HepG2 (cell line): ENCODE measurements at regions not wholly inside any gene's neighbourhood (a gene's known extent, or its start where the extent isn't known, plus 50 kb on each side); places are given as distances from the start of the nearest gene placed in this dataset.

Source experiments
- ATAC-seq: fragments of 200-7000 bp; cut with Tn5 transposase; 3 replicates; pipeline ENCODE4 v1.9.1; 2020; ENCODE audit warnings: mild to moderate bottlenecking, moderate library complexity
- BruUV-seq: library from RNA; stranded (reverse); fragments of 400-500 nt; replicated peaks from 2 replicates; lab custom pipeline; 2021; lab: Mats Ljungman, UMichigan
- CTCF ChIA-PET: fragments of 300-600 bp; formaldehyde crosslinking; extraction: SDS; loops from one replicate; lab custom pipeline; 2021; ENCODE audit warnings: low total read pairs, inconsistent platforms, low intra/inter-chr PET ratio; lab: Yijun Ruan, JAX
- POLR2A ChIA-PET: fragments of 350-600 bp; sonication (Branson Sonifier 250); formaldehyde crosslinking; loops from one replicate; lab custom pipeline; 2020; ENCODE audit warnings: antibody characterized with exemption, inconsistent platforms; lab: Yijun Ruan, JAX
- DNase-seq: peaks from one replicate; pipeline ENCODE4 v3.0.0-alpha.2; 2015; ENCODE audit warnings: low spot score
- FAIRE-seq: peaks from 3 replicates; lab custom pipeline; 2011; peaks lifted over from hg19 to GRCh38; lab: Jason Lieb, UNC
- H2AFZ ChIP-seq: one replicate; pipeline ENCODE4 v1.6.1; 2011; ENCODE audit warnings: low read length, inconsistent platforms
- H3K27ac ChIP-seq: fragments of 300-600 bp; 3 replicates; pipeline ENCODE4 v1.8.0; 2011; ENCODE audit warnings: mixed run types, mild to moderate bottlenecking, mixed read lengths, low read length, inconsistent platforms; ENCODE audit not compliant: insufficient read depth; ENCODE audit errors: extremely low read length
- H3K27me3 ChIP-seq, 2 experiments: fragments of 200-600 bp in 1 of 2; 2 replicates in 1 of 2; 3 replicates in 1 of 2; pipeline versions ENCODE4 v1.6.0 to v1.8.0; 2011; ENCODE audit warnings: low read length in 2 of 2, mild to moderate bottlenecking in 2 of 2, moderate library complexity in 2 of 2, inconsistent platforms in 1 of 2; ENCODE audit not compliant: insufficient read depth in 2 of 2, control insufficient read depth in 1 of 2
- H3K36me3 ChIP-seq, 2 experiments: fragments of 200-600 bp in 1 of 2; replicated peaks in 1 of 2; 2 replicates in 1 of 2; 3 replicates in 1 of 2; pipeline versions ENCODE4 v1.5.1 to v1.8.0; 2011; ENCODE audit warnings: low read length in 2 of 2, inconsistent platforms in 1 of 2; ENCODE audit not compliant: insufficient read depth in 2 of 2, control insufficient read depth in 1 of 2
- H3K4me1 ChIP-seq: 2 replicates; pipeline ENCODE4 v1.5.1; 2012; ENCODE audit warnings: low read length, inconsistent platforms; ENCODE audit not compliant: insufficient read depth
- H3K4me2 ChIP-seq: 2 replicates; pipeline ENCODE4 v1.6.0; 2011; ENCODE audit warnings: low read depth, low read length, inconsistent platforms
- H3K4me3 ChIP-seq, 3 experiments: fragments of 200-600 bp in 1 of 3; sonication (generic), shearing (Covaris generic) in 1 of 3; replicated peaks in 1 of 3; 2 replicates each; pipeline ENCODE4 v1.5.1; 2011 to 2016; ENCODE audit warnings: low read length in 3 of 3, inconsistent platforms in 2 of 3, low read depth in 2 of 3, mild to moderate bottlenecking in 2 of 3, control low read depth in 1 of 3, mixed read lengths in 1 of 3; ENCODE audit not compliant: insufficient read depth in 1 of 3
- H3K79me2 ChIP-seq: one replicate; pipeline ENCODE4 v1.6.1; 2011; ENCODE audit warnings: low read length, inconsistent platforms; ENCODE audit not compliant: insufficient read depth
- H3K9ac ChIP-seq: 2 replicates; pipeline ENCODE4 v1.6.0; 2011; ENCODE audit warnings: mild to moderate bottlenecking, low read depth, low read length, inconsistent platforms; ENCODE audit not compliant: insufficient read depth
- H3K9me3 ChIP-seq: 2 replicates; pipeline ENCODE4 v1.5.1; 2012; ENCODE audit warnings: mild to moderate bottlenecking, low read length
- H4K20me1 ChIP-seq: 2 replicates; pipeline ENCODE4 v1.6.0; 2011; ENCODE audit warnings: inconsistent platforms, mild to moderate bottlenecking, low read length, moderate library complexity; ENCODE audit not compliant: insufficient read depth
- BRD4 ChIP-seq: sonication (generic); formaldehyde crosslinking; IDR thresholded peaks from 2 replicates; pipeline ENCODE4 v1.4.0; 2020; ENCODE audit warnings: missing genetic modification reagents
- PAXIP1 ChIP-seq: sonication (generic); formaldehyde crosslinking; conservative IDR thresholded peaks from 2 replicates; pipeline ENCODE4 v1.4.0; 2020; ENCODE audit warnings: mild to moderate bottlenecking, missing genetic modification reagents, moderate library complexity
- ZFP36L2 ChIP-seq: sonication (generic); formaldehyde crosslinking; IDR thresholded peaks from 2 replicates; pipeline ENCODE4 v1.4.0; 2020; ENCODE audit warnings: missing genetic modification reagents
- ZNF556 ChIP-seq: sonication (generic); formaldehyde crosslinking; IDR thresholded peaks from 2 replicates; pipeline ENCODE4 v1.4.0; 2020; ENCODE audit warnings: mild to moderate bottlenecking, missing genetic modification reagents, borderline replicate concordance
- ZNF570 ChIP-seq: sonication (generic); formaldehyde crosslinking; IDR thresholded peaks from 2 replicates; pipeline ENCODE4 v1.4.0; 2020; ENCODE audit warnings: mild to moderate bottlenecking, missing genetic modification reagents, borderline replicate concordance
- ZNF576 ChIP-seq: sonication (generic); formaldehyde crosslinking; IDR thresholded peaks from 2 replicates; pipeline ENCODE4 v1.4.0; 2020; ENCODE audit warnings: mild to moderate bottlenecking, missing genetic modification reagents
- ZZZ3 ChIP-seq: sonication (generic); formaldehyde crosslinking; IDR thresholded peaks from 2 replicates; pipeline ENCODE4 v1.4.0; 2020; ENCODE audit warnings: missing genetic modification reagents, mild to moderate bottlenecking, borderline replicate concordance
- WGBS: methylation state at CpG from one replicate; pipeline ENCODE4 v1.1.6; 2017; ENCODE audit warnings: low lambda C conversion rate; 5-methylcytosine and 5-hydroxymethylcytosine counted together
- in situ Hi-C: cut with HindIII; loops from 2 replicates; pipeline ENCODE4 v1.10.0; 2017; ENCODE audit warnings: low pct_unique_long_range_greater_than_20kb; ENCODE audit not compliant: extremely low pct_ligation_motif_present
- intact Hi-C: fragments of 100-400 bp; cut with micrococcal nuclease; formaldehyde crosslinking; loops from one replicate; pipeline ENCODE4 v1.10.0; 2022; ENCODE audit not compliant: unreplicated experiment
- TF ChIP-seq, protein P1 (sequence below): sonication (generic); formaldehyde crosslinking; IDR thresholded peaks from 2 replicates; pipeline ENCODE4 v1.8.1; 2023; ENCODE audit warnings: mild to moderate bottlenecking, inconsistent platforms, moderate library complexity, missing genetic modification reagents, borderline replicate concordance
- TF ChIP-seq, protein P2 (sequence below): sonication (generic); formaldehyde crosslinking; IDR thresholded peaks from 2 replicates; pipeline ENCODE4 v1.4.0; 2020; ENCODE audit warnings: missing genetic modification reagents
- TF ChIP-seq, protein P3 (sequence below): IDR thresholded peaks from 2 replicates; pipeline ENCODE4 v1.4.0; 2020; ENCODE audit warnings: mild to moderate bottlenecking, missing genetic modification reagents

GRCh38 chr3:29176501-29176900, 104.4 kb upstream of the RBMS3 start (continued):
- TF ChIP-seq, protein P1, sequence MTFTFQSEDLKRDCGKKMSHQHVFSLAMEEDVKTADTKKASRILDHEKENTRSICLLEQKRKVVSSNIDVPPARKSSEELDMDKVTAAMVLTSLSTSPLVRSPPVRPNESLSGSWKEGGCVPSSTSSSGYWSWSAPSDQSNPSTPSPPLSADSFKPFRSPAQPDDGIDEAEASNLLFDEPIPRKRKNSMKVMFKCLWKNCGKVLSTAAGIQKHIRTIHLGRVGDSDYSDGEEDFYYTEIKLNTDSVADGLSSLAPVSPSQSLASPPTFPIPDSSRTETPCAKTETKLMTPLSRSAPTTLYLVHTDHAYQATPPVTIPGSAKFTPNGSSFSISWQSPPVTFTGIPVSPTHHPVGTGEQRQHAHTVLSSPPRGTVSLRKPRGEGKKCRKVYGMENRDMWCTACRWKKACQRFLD (CRISPR knock-in tag), result no peak

DNA sequence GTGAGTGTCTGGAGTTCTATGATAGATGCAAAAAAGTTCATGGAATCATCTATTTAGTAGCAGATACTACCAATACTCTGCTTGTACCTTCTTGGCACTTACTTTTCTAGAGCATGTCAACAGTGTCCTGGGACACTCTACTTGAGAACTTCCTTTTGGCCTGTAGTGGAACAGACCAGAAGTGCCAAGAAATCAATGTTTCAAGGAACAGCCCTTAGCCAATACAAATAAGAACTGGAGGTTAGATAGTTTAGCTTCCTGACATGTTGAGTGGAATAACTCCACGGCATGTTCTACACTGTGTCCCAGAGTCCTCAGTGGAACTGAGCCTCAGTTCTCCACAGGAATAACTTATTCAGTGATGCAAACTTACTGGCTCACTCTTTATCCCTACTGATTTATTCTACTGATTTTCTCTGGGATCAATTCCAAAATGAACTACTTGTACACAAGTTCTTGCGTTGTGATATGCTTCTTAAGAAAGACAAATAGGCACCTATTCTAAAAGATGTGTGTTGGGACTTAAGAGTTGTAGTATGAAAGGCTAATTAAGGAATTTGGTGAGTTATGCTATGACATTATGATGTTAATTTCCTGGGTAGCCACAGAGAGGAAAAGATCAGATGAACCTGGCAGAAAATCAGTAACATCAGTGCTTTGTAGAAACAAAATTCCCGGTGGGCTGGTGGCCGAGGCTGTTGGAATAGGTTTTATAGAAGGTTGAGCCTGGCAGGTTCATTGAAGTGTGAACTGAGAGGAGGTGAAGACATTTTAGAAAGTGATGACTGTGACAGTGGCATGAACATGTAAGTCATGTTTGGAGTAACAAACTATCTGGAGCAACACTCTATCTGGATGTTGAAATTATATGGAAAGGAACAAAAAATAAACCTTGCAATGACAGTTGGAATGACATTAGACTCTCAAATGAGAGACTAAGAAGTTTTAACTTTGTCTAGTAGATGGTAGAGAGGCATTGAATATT, 101.8 kb upstream of the RBMS3 start:
- DNase-seq (no peak), FAIRE-seq (no peak), ATAC-seq (no peak)
- no TSS peak for BruUV-seq
- Histone ChIP-seq H3K9ac (no peak overlapping the region), H3K4me3 (no peak overlapping the region), H4K20me1 (no peaks in the 10 kb centered on the region), H3K27me3 (no peaks in the 10 kb centered on the region), H3K79me2 (no peaks in the 10 kb centered on the region), H3K4me2 (no peak overlapping the region), H2AFZ (no peak overlapping the region), H3K4me1 (no peaks in the 10 kb centered on the region), H3K27ac (no peak overlapping the region), H3K36me3 (no peaks in the 10 kb centered on the region), H3K9me3 (no peaks in the 10 kb centered on the region)
- in situ Hi-C loops (no loop called here), intact Hi-C loops (no loop called here)
- 3% methylated on average over 4 of the region's 4 CpGs for WGBS
- CTCF ChIA-PET, result no interaction called here
- POLR2A ChIA-PET, result no interaction called here
- TF ChIP-seq ZNF570 (CRISPR knock-in tag), result no peak
- no peak for TF ChIP-seq PAXIP1 (CRISPR knock-in tag)
- no peak for TF ChIP-seq ZNF576 (CRISPR knock-in tag)
- TF ChIP-seq, protein P2, sequence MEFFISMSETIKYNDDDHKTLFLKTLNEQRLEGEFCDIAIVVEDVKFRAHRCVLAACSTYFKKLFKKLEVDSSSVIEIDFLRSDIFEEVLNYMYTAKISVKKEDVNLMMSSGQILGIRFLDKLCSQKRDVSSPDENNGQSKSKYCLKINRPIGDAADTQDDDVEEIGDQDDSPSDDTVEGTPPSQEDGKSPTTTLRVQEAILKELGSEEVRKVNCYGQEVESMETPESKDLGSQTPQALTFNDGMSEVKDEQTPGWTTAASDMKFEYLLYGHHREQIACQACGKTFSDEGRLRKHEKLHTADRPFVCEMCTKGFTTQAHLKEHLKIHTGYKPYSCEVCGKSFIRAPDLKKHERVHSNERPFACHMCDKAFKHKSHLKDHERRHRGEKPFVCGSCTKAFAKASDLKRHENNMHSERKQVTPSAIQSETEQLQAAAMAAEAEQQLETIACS (CRISPR knock-in tag), result no peak
- TF ChIP-seq ZZZ3, result no peak
- TF ChIP-seq, protein P3, sequence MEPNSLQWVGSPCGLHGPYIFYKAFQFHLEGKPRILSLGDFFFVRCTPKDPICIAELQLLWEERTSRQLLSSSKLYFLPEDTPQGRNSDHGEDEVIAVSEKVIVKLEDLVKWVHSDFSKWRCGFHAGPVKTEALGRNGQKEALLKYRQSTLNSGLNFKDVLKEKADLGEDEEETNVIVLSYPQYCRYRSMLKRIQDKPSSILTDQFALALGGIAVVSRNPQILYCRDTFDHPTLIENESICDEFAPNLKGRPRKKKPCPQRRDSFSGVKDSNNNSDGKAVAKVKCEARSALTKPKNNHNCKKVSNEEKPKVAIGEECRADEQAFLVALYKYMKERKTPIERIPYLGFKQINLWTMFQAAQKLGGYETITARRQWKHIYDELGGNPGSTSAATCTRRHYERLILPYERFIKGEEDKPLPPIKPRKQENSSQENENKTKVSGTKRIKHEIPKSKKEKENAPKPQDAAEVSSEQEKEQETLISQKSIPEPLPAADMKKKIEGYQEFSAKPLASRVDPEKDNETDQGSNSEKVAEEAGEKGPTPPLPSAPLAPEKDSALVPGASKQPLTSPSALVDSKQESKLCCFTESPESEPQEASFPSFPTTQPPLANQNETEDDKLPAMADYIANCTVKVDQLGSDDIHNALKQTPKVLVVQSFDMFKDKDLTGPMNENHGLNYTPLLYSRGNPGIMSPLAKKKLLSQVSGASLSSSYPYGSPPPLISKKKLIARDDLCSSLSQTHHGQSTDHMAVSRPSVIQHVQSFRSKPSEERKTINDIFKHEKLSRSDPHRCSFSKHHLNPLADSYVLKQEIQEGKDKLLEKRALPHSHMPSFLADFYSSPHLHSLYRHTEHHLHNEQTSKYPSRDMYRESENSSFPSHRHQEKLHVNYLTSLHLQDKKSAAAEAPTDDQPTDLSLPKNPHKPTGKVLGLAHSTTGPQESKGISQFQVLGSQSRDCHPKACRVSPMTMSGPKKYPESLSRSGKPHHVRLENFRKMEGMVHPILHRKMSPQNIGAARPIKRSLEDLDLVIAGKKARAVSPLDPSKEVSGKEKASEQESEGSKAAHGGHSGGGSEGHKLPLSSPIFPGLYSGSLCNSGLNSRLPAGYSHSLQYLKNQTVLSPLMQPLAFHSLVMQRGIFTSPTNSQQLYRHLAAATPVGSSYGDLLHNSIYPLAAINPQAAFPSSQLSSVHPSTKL (CRISPR knock-in tag), result no peak
- TF ChIP-seq ZFP36L2 (CRISPR knock-in tag), result no peak
- no peak for TF ChIP-seq BRD4 (CRISPR knock-in tag)
- TF ChIP-seq ZNF556 (CRISPR knock-in tag), result no peak
